Epithelial cell of proximal tubule (primary cell): ENCODE measurements at regions not wholly inside any gene's neighbourhood (a gene's known extent, or its start where the extent isn't known, plus 50 kb on each side); places are given as distances from the start of the nearest gene placed in this dataset.
A peak's percentile ranks its signal among the peaks of the same experiment; 100 is the strongest.

Source experiments
- DNase-seq: peaks from one replicate; pipeline ENCODE4 v3.0.0-alpha.2; 2011; ENCODE audit warnings: low read depth
- H3K4me3 ChIP-seq: 2 replicates; pipeline ENCODE4 v1.5.1; 2011; ENCODE audit warnings: low read depth, mild to moderate bottlenecking, low read length
- CTCF ChIP-seq: conservative IDR thresholded peaks from 2 replicates; pipeline ENCODE4 v1.5.1; 2012; ENCODE audit warnings: low read depth, mild to moderate bottlenecking, low read length

GRCh38 chr16:86814256-86814655 is 235.9 kb downstream of the FOXL1 start:
- DNase-seq = no peak
- no peak for TF ChIP-seq CTCF
- H3K4me3 ChIP-seq = no peak overlapping the region

GRCh38 chr16:86816930-86817625 is 238.7 kb downstream of the FOXL1 start:
- H3K4me3 ChIP-seq = no peak overlapping the region
- no peak for DNase-seq
- no peak for TF ChIP-seq CTCF

- DNase-seq = no peak
- no peak for TF ChIP-seq CTCF
Observed at GRCh38 chr16:86818671-86819532, 240.6 kb downstream of the FOXL1 start.

GRCh38 chr16:86819533-86819892 is 241.2 kb downstream of the FOXL1 start:
- DNase-seq = no peak
- TF ChIP-seq CTCF = peak; percentile 31
- H3K4me3 ChIP-seq = no peak overlapping the region

More at GRCh38 chr16:86818671-86819532, 240.6 kb downstream of the FOXL1 start:
- H3K4me3 ChIP-seq = no peak overlapping the region

GRCh38 chr16:86821895-86822294 is 243.5 kb downstream of the FOXL1 start:
- TF ChIP-seq CTCF = no peak
- no peak for DNase-seq
- H3K4me3 ChIP-seq = no peak overlapping the region

GRCh38 chr16:86823125-86823524 is 244.8 kb downstream of the FOXL1 start:
- TF ChIP-seq CTCF = no peak
- no peak for DNase-seq
- no peak overlapping the region for H3K4me3 ChIP-seq
